IMR-90 (cell line): ENCODE measurements at regions not wholly inside any gene's neighbourhood (a gene's known extent, or its start where the extent isn't known, plus 50 kb on each side); places are given as distances from the start of the nearest gene placed in this dataset.
A peak's percentile ranks its signal among the peaks of the same experiment; 100 is the strongest.

Experiments used
- ATAC-seq: fragments of 200-7000 bp; cut with Tn5 transposase; 2 replicates; pipeline ENCODE4 v1.9.1; 2020; ENCODE audit warnings: low read depth, mild to moderate bottlenecking, moderate library complexity
- BruUV-seq: library from RNA; stranded (reverse); fragments of 400-500 nt; replicated peaks from 2 replicates; lab custom pipeline; 2021; lab: Mats Ljungman, UMichigan
- CTCF ChIA-PET: fragments of 300-600 bp; formaldehyde crosslinking; extraction: SDS; loops from one replicate; lab custom pipeline; 2021; ENCODE audit warnings: antibody characterized with exemption; lab: Yijun Ruan, JAX
- POLR2A ChIA-PET: fragments of 300-600 bp; sonication (Branson Sonifier 250); formaldehyde crosslinking; loops from one replicate; lab custom pipeline; 2022; ENCODE audit warnings: antibody characterized with exemption; ENCODE audit not compliant: unreplicated experiment; lab: Charles Lee
- DNase-seq: peaks from one replicate; pipeline ENCODE4 v3.0.0; 2013
- H2AFZ ChIP-seq: replicated peaks from 2 replicates; pipeline ENCODE3; 2013; ENCODE audit warnings: low read length, mild to moderate bottlenecking; ENCODE audit not compliant: poor library complexity
- H2AK5ac ChIP-seq: 2 replicates; pipeline ENCODE4 v1.6.1; 2013; ENCODE audit warnings: low read depth, low read length, inconsistent platforms
- H2AK9ac ChIP-seq: replicated peaks from 2 replicates; pipeline ENCODE3; 2013; ENCODE audit warnings: mild to moderate bottlenecking, low read depth, low read length, moderate library complexity; ENCODE audit not compliant: poor library complexity
- H2BK120ac ChIP-seq: 2 replicates; pipeline ENCODE4 v1.6.1; 2013; ENCODE audit warnings: low read depth, low read length, inconsistent platforms
- H2BK15ac ChIP-seq: 3 replicates; pipeline ENCODE4 v1.6.1; 2013; ENCODE audit warnings: low read depth, low read length, inconsistent platforms
- H2BK20ac ChIP-seq: 2 replicates; pipeline ENCODE4 v1.6.1; 2013; ENCODE audit warnings: low read depth, mild to moderate bottlenecking, inconsistent platforms, low read length, moderate library complexity
- H2BK5ac ChIP-seq: 2 replicates; pipeline ENCODE4 v1.6.1; 2013; ENCODE audit warnings: mild to moderate bottlenecking, low read depth, low read length, inconsistent platforms; ENCODE audit not compliant: poor library complexity, severe bottlenecking
- H3K14ac ChIP-seq: replicated peaks from 2 replicates; pipeline ENCODE4 v1.6.1; 2013; ENCODE audit warnings: low read depth, low read length, inconsistent platforms
- H3K18ac ChIP-seq: 2 replicates; pipeline ENCODE4 v1.6.1; 2013; ENCODE audit warnings: low read depth, low read length, control low read depth
- H3K23ac ChIP-seq: 2 replicates; pipeline ENCODE4 v1.6.1; 2013; ENCODE audit warnings: low read depth, low read length, inconsistent platforms
- H3K27ac ChIP-seq: 2 replicates; pipeline ENCODE4 v1.5.1; 2013; ENCODE audit warnings: mild to moderate bottlenecking, control low read depth, low read length; ENCODE audit not compliant: insufficient read depth
- H3K27me3 ChIP-seq: 2 replicates; pipeline ENCODE4 v1.6.1; 2013; ENCODE audit warnings: low read length; ENCODE audit not compliant: control insufficient read depth, insufficient read depth
- H3K36me3 ChIP-seq: 2 replicates; pipeline ENCODE4 v1.6.1; 2013; ENCODE audit warnings: low read length, mixed read lengths; ENCODE audit not compliant: control insufficient read depth, insufficient read depth
- H3K4ac ChIP-seq: 2 replicates; pipeline ENCODE4 v1.6.1; 2013; ENCODE audit warnings: low read depth, low read length, inconsistent platforms
- H3K4me1 ChIP-seq: 2 replicates; pipeline ENCODE4 v1.6.1; 2013; ENCODE audit warnings: low read length, mixed read lengths; ENCODE audit not compliant: control insufficient read depth, insufficient read depth
- H3K4me2 ChIP-seq: 2 replicates; pipeline ENCODE4 v1.6.1; 2013; ENCODE audit warnings: low read depth, mild to moderate bottlenecking, control low read depth, low read length, moderate library complexity
- H3K4me3 ChIP-seq: 2 replicates; pipeline ENCODE4 v1.5.1; 2013; ENCODE audit warnings: low read depth, mild to moderate bottlenecking, control low read depth, low read length, moderate library complexity; ENCODE audit not compliant: insufficient read depth
- H3K56ac ChIP-seq: 2 replicates; pipeline ENCODE4 v1.6.1; 2013; ENCODE audit warnings: low read length, inconsistent platforms; ENCODE audit not compliant: insufficient read depth; ENCODE audit errors: extremely low read depth
- H3K79me1 ChIP-seq, 2 experiments: 2 replicates each; pipeline ENCODE4 v1.6.1; 2013; ENCODE audit warnings: low read length in 2 of 2, inconsistent platforms in 1 of 2, low read depth in 1 of 2
- H3K9ac ChIP-seq: 2 replicates; pipeline ENCODE4 v1.6.1; 2013; ENCODE audit warnings: low read depth, low read length, control low read depth
- H3K9me1 ChIP-seq: 2 replicates; pipeline ENCODE4 v1.6.1; 2013; ENCODE audit warnings: low read length, inconsistent platforms; ENCODE audit not compliant: insufficient read depth
- H3K9me3 ChIP-seq: 2 replicates; pipeline ENCODE4 v1.6.1; 2013; ENCODE audit warnings: low read length; ENCODE audit not compliant: control insufficient read depth, insufficient read depth
- H4K20me1 ChIP-seq: 2 replicates; pipeline ENCODE4 v1.6.1; 2013; ENCODE audit warnings: low read length, inconsistent platforms; ENCODE audit not compliant: insufficient read depth
- H4K5ac ChIP-seq: 2 replicates; pipeline ENCODE4 v1.6.1; 2013; ENCODE audit warnings: mild to moderate bottlenecking, low read depth, low read length, control low read depth
- H4K8ac ChIP-seq, 2 experiments: 2 replicates each; pipeline ENCODE4 v1.6.1; 2013; ENCODE audit warnings: low read depth in 2 of 2, low read length in 2 of 2, control low read depth in 1 of 2, inconsistent platforms in 1 of 2
- H4K91ac ChIP-seq: 2 replicates; pipeline ENCODE4 v1.6.1; 2013; ENCODE audit warnings: low read depth, low read length, inconsistent platforms; ENCODE audit not compliant: insufficient read depth
- BHLHE40 ChIP-seq: fragments of 150-350 bp; IDR thresholded peaks from 2 replicates; pipeline ENCODE4 v1.6.1; 2016; ENCODE audit warnings: mild to moderate bottlenecking, low read depth, low read length
- CEBPB ChIP-seq: IDR thresholded peaks from 2 replicates; pipeline ENCODE4 v1.6.1; 2012; ENCODE audit warnings: low read depth, low read length, improper control_type of control experiment
- CHD1 ChIP-seq: IDR thresholded peaks from 2 replicates; pipeline ENCODE4 v1.6.1; 2012; ENCODE audit warnings: low read depth, low read length, improper control_type of control experiment
- FOS ChIP-seq: fragments of 150-350 bp; IDR thresholded peaks from 2 replicates; pipeline ENCODE4 v1.6.1; 2016; ENCODE audit warnings: low read depth, low read length
- MAFK ChIP-seq: IDR thresholded peaks from 2 replicates; pipeline ENCODE4 v1.6.1; 2012; ENCODE audit warnings: low read depth, low read length, improper control_type of control experiment
- MAZ ChIP-seq: IDR thresholded peaks from 2 replicates; pipeline ENCODE4 v1.6.1; 2012; ENCODE audit warnings: low read depth, mild to moderate bottlenecking, low read length, improper control_type of control experiment, moderate library complexity, borderline replicate concordance
- MXI1 ChIP-seq: IDR thresholded peaks from 2 replicates; pipeline ENCODE4 v1.6.1; 2012; ENCODE audit warnings: low read depth, mild to moderate bottlenecking, low read length, moderate library complexity, borderline replicate concordance
- NFE2L2 ChIP-seq: fragments of 150-350 bp; IDR thresholded peaks from 2 replicates; pipeline ENCODE4 v1.6.1; 2016; ENCODE audit warnings: low read depth, mild to moderate bottlenecking, low read length
- POLR2A ChIP-seq: IDR thresholded peaks from 2 replicates; pipeline ENCODE4 v1.6.1; 2012; ENCODE audit warnings: mild to moderate bottlenecking, low read depth, low read length
- RAD21 ChIP-seq: IDR thresholded peaks from 2 replicates; pipeline ENCODE4 v1.6.1; 2012; ENCODE audit warnings: low read length, improper control_type of control experiment
- RFX5 ChIP-seq: IDR thresholded peaks from 2 replicates; pipeline ENCODE4 v1.8.0; 2012; ENCODE audit warnings: low read depth, mild to moderate bottlenecking, low read length, moderate library complexity
- SMC3 ChIP-seq: fragments of 150-350 bp; IDR thresholded peaks from 2 replicates; pipeline ENCODE4 v1.6.1; 2016; ENCODE audit warnings: low read depth, mild to moderate bottlenecking, antibody characterized with exemption, low read length, moderate library complexity
- USF2 ChIP-seq: fragments of 150-350 bp; IDR thresholded peaks from 2 replicates; pipeline ENCODE4 v1.6.1; 2017; ENCODE audit warnings: mild to moderate bottlenecking, antibody characterized with exemption, low read length, low read depth
- WGBS, 2 experiments: methylation state at CpG; one replicate each; pipeline versions ENCODE4 v1.1.5 to v1.1.7; 2013; ENCODE audit warnings: missing lambda C conversion rate in 2 of 2; ENCODE audit not compliant: insufficient read length in 1 of 2; ENCODE audit errors: extremely low coverage in 2 of 2; 5-methylcytosine and 5-hydroxymethylcytosine counted together
- dilution Hi-C: fragments of 300-500 bp; cut with HindIII; formaldehyde crosslinking; loops from one replicate; pipeline ENCODE4 v1.14.3; 2018; ENCODE audit warnings: low sequenced_read_pairs; ENCODE audit not compliant: unreplicated experiment
- in situ Hi-C: fragments of 300-500 bp; cut with MboI; formaldehyde crosslinking; loops from 3 replicates; pipeline ENCODE4 v1.14.3; 2019; ENCODE audit warnings: low sequenced_read_pairs, inconsistent platforms, mixed read lengths
- intact Hi-C: fragments of 100-400 bp; cut with micrococcal nuclease; formaldehyde crosslinking; loops from 2 replicates; pipeline ENCODE4 v1.10.0; 2022
- TF ChIP-seq, protein P1 (sequence below): conservative IDR thresholded peaks from 2 replicates; pipeline ENCODE4 v1.5.1; 2012; ENCODE audit warnings: mild to moderate bottlenecking, low read depth, low read length, improper control_type of control experiment
- TF ChIP-seq, protein P2 (sequence below): fragments of 150-350 bp; IDR thresholded peaks from 2 replicates; pipeline ENCODE4 v1.6.1; 2016; ENCODE audit warnings: low read depth, mild to moderate bottlenecking, low read length, moderate library complexity, borderline replicate concordance

DNA sequence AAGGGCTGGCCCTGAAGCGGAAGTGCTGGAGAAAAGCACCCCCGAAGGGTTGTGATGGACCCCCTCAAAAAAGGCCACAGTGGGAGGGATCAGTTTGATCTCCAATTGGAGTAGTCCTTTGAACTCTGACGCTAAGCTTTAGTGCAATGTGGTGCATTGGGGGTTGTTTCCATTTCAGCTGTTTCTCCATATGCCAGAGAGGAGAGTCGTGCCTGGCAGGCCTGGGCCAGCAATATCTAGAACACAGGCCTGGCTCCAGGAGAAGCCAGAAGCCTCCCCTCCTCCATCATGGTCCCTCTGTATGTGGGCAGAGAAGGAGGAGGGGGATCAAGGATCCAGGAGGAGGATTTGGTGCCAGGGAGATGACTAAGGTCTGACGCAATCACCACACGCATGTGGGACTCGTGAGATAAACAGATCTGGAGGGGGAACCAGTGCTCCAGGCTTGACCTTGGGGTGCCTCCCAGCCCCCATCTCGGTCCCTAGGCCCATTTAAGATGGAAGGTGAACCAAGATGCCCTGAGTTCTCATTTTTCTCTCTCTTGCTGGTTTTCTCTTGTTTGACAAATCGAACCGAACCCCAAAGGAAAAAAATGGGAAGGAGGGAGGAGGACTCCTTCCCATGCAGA lies 517.4 kb upstream of the JARID2 start:
- 34% methylated on average over 3 of the region's 10 CpGs; no CpG with 5 or more reads in 1 of the 2 experiments for WGBS, 2 experiments
- Histone ChIP-seq H3K56ac (no peak overlapping the region), H3K4ac (peak overlapping the region; percentile 72), H2AK5ac (peak overlapping the region; percentile 99), H2BK15ac (peak overlapping the region; percentile 54; the same call in 1 of the 3 replicates), H3K23ac (0 out of 2 replicates have a peak overlapping the region, but pooled peaks have one; percentile 38), H2AK9ac (peak overlapping the region; percentile 12), H3K27ac (peak overlapping the region; percentile 31; the same call in 1 of the 2 replicates), H3K27me3 (no peaks in the 10 kb centered on the region), H4K8ac (peak overlapping the region; percentile 11 to 55; a peak in 2 of 4 replicates), H2BK5ac (peak overlapping the region; percentile 16), H3K4me2 (no peak overlapping the region), H3K79me1 (no peaks in the 10 kb centered on the region), H2AFZ (peak overlapping the region; percentile 29), H4K5ac (0 out of 2 replicates have a peak overlapping the region, but pooled peaks have one; percentile 9), H3K4me3 (no peak overlapping the region), H4K20me1 (no peaks in the 10 kb centered on the region), H2BK20ac (peak overlapping the region; percentile 79), H3K9ac (no peak overlapping the region), H3K14ac (peak overlapping the region; percentile 80), H2BK120ac (peak overlapping the region; percentile 89), H3K4me1 (peaks cover 19% of the 10 kb centered on the region), H3K9me1 (peaks cover 12% of the 10 kb centered on the region), H3K9me3 (no peaks in the 10 kb centered on the region), H3K18ac (peak overlapping the region; percentile 65), H4K91ac (peak overlapping the region; percentile 54), H3K36me3 (no peaks in the 10 kb centered on the region)
- in situ Hi-C loops (no loop called here), dilution Hi-C loops (no loop called here), intact Hi-C loops (no loop called here)
- peak; percentile 89 for DNase-seq
- CTCF ChIA-PET, result no interaction called here
- TF ChIP-seq, protein P1, sequence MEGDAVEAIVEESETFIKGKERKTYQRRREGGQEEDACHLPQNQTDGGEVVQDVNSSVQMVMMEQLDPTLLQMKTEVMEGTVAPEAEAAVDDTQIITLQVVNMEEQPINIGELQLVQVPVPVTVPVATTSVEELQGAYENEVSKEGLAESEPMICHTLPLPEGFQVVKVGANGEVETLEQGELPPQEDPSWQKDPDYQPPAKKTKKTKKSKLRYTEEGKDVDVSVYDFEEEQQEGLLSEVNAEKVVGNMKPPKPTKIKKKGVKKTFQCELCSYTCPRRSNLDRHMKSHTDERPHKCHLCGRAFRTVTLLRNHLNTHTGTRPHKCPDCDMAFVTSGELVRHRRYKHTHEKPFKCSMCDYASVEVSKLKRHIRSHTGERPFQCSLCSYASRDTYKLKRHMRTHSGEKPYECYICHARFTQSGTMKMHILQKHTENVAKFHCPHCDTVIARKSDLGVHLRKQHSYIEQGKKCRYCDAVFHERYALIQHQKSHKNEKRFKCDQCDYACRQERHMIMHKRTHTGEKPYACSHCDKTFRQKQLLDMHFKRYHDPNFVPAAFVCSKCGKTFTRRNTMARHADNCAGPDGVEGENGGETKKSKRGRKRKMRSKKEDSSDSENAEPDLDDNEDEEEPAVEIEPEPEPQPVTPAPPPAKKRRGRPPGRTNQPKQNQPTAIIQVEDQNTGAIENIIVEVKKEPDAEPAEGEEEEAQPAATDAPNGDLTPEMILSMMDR, result no peak
- TF ChIP-seq USF2 (no peak), NFE2L2 (no peak), RAD21 (no peak), BHLHE40 (peak; percentile 74), CHD1 (no peak), FOS (peak; percentile 60), POLR2A (no peak), MAFK (no peak), CEBPB (peak; percentile 98), MAZ (peak; percentile 30; the same call in 1 of the 2 replicates), MXI1 (no peak), SMC3 (no peak), RFX5 (no peak)
- TF ChIP-seq, protein P2, sequence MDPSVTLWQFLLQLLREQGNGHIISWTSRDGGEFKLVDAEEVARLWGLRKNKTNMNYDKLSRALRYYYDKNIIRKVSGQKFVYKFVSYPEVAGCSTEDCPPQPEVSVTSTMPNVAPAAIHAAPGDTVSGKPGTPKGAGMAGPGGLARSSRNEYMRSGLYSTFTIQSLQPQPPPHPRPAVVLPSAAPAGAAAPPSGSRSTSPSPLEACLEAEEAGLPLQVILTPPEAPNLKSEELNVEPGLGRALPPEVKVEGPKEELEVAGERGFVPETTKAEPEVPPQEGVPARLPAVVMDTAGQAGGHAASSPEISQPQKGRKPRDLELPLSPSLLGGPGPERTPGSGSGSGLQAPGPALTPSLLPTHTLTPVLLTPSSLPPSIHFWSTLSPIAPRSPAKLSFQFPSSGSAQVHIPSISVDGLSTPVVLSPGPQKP, result no peak
- POLR2A ChIA-PET, result no interaction called here
- peak; percentile 50 for ATAC-seq
- no TSS peak for BruUV-seq
